ENCODE measurements at regions not wholly inside any gene's neighbourhood (a gene's known extent, or its start where the extent isn't known, plus 50 kb on each side); places are given as distances from the start of the nearest gene placed in this dataset.

DNA sequence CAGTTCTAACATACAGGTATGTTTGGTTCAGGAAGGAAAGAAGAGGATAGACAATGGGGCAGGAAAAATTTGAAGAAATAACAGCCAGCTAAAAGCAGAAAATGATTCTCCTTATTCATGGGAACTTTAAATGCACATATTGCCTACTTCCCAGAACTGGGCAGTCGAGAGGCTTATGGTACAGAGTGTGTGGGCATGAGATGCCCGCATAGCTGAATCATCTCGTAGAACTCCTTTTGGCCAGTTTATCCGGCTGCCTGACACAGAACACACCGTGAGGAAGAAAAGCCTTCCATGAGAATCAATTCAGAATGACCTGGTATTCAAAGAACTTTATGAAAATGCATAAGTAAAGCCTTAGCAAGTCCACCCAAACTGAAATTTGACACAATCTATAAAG, 471.6 kb downstream of the SH2D4B start:
- Histone ChIP-seq H3K4me1 (no peaks in the 10 kb centered on the region), H3K27me3 (no peaks in the 10 kb centered on the region), H3K9me3 (no peaks in the 10 kb centered on the region), H3K27ac (no peak overlapping the region), H3K36me3 (no peaks in the 10 kb centered on the region), H3K4me3 (no peak overlapping the region)
- TF ChIP-seq, protein P1, sequence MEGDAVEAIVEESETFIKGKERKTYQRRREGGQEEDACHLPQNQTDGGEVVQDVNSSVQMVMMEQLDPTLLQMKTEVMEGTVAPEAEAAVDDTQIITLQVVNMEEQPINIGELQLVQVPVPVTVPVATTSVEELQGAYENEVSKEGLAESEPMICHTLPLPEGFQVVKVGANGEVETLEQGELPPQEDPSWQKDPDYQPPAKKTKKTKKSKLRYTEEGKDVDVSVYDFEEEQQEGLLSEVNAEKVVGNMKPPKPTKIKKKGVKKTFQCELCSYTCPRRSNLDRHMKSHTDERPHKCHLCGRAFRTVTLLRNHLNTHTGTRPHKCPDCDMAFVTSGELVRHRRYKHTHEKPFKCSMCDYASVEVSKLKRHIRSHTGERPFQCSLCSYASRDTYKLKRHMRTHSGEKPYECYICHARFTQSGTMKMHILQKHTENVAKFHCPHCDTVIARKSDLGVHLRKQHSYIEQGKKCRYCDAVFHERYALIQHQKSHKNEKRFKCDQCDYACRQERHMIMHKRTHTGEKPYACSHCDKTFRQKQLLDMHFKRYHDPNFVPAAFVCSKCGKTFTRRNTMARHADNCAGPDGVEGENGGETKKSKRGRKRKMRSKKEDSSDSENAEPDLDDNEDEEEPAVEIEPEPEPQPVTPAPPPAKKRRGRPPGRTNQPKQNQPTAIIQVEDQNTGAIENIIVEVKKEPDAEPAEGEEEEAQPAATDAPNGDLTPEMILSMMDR (IDR thresholded peaks at IDR 0.05): no peak
- TF ChIP-seq POLR2A (IDR thresholded peaks at IDR 0.05): no peak
- DNase-seq: no peak
- intact Hi-C loops (cut with DNase I; ENCODE audit: low total_unique reads): no loop called here

DNA sequence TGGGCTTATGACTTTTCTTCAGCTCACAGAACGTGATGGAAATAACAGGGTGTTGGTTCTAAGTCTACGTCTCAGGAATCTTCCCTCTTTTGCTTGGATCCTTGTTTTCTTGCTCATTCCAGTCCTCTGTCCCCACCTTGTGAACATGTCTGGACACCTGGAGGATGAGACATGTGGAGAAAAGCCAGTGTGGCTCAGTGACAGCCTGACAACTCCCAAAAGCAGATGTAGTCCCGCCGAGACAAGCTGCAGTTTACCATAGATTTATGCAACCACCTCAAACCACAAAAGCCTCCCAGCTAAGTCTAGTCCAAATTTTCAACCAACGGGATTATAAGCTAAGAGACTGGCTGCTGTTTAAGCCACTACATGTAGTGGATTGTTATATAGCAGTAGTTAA, 476.1 kb downstream of the SH2D4B start:
- Histone ChIP-seq H3K27ac (no peak overlapping the region), H3K4me1 (no peaks in the 10 kb centered on the region), H3K36me3 (no peaks in the 10 kb centered on the region), H3K4me3 (no peak overlapping the region), H3K9me3 (no peaks in the 10 kb centered on the region), H3K27me3 (no peaks in the 10 kb centered on the region)
- intact Hi-C loops (cut with DNase I; ENCODE audit: low total_unique reads): no loop called here
- no peak for TF ChIP-seq POLR2A (IDR thresholded peaks at IDR 0.05)
- TF ChIP-seq, protein P1 (IDR thresholded peaks at IDR 0.05): no peak
- no peak for DNase-seq

- Histone ChIP-seq H3K27ac (no peak overlapping the region), H3K27me3 (no peaks in the 10 kb centered on the region), H3K36me3 (no peaks in the 10 kb centered on the region), H3K9me3 (no peaks in the 10 kb centered on the region), H3K4me3 (no peak overlapping the region), H3K4me1 (no peaks in the 10 kb centered on the region)
- TF ChIP-seq, protein P1 (IDR thresholded peaks at IDR 0.05): peak; percentile 14 to 42 (median 38)
- TF ChIP-seq POLR2A (IDR thresholded peaks at IDR 0.05): no peak
- no peak for DNase-seq
- intact Hi-C loops (cut with DNase I; ENCODE audit: low total_unique reads): no loop called here
These were observed 481.6 kb downstream of the SH2D4B start for GRCh38 chr10:81019029-81019890.

DNA sequence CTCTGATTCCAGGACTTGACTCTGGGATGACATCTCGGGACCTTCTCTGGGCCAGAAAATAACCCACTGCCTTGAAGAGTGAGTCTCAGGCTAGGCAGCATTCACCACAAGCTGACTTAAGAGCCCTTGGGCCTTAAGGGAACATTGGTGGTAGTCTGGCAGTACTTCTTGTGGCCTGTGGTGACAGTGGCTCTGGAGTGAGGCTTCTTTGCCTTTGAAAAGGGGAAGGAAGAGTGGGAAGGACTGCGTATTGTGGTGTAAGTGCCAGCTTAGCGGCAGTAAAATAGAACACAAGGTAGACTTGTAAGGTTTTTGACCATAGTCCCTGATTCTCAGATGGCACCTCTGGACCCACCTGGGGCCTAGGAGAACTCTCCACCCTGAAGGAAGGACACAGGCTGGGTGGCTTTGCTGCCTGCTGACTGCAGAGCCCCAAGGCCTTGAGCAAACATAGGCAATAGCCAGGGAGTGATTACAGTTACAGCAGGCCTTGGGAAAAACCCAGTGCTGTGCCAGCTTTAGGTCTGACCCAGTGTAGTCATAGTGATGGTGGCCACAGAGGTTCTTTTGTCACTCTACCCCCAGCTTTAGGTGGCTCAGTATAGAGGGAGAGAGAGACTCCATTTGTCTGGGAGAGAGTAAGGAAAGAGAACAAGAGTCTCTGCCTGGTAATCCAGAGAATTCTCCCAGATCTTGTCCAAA, 483.9 kb downstream of the SH2D4B start:
- Histone ChIP-seq H3K27me3 (no peaks in the 10 kb centered on the region), H3K4me1 (no peaks in the 10 kb centered on the region), H3K4me3 (no peak overlapping the region), H3K27ac (no peak overlapping the region), H3K36me3 (no peaks in the 10 kb centered on the region), H3K9me3 (no peaks in the 10 kb centered on the region)
- no peak for TF ChIP-seq POLR2A (IDR thresholded peaks at IDR 0.05)
- TF ChIP-seq, protein P1 (IDR thresholded peaks at IDR 0.05): no peak
- no peak for DNase-seq
- intact Hi-C loops (cut with DNase I; ENCODE audit: low total_unique reads): no loop called here

DNA sequence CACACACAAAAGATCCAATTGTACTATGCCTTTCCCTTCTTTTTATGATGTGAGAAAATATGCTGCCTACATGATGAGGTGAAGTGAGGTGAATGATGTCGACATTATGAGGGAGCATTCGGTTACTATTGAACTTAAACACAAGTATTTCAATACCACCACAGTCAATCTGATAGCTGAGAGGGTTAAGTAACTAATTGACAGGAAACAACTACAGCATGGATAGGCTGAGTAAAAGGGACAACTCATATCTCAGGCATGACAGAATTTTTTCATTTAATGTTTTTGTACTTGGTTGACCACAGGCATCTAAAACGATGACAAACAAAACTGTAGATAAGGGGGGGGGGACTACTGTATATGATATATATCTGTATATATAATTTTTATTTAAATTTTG, 488.9 kb downstream of the SH2D4B start:
- no peaks in the 10 kb centered on the region for H3K36me3 ChIP-seq
- no peak overlapping the region for H3K27ac ChIP-seq
- DNase-seq: no peak
- intact Hi-C loops (cut with DNase I; ENCODE audit: low total_unique reads): no loop called here
- no peak for TF ChIP-seq POLR2A (IDR thresholded peaks at IDR 0.05)
- TF ChIP-seq, protein P1 (IDR thresholded peaks at IDR 0.05): no peak
- H3K4me1 ChIP-seq: no peaks in the 10 kb centered on the region
- H3K9me3 ChIP-seq: no peaks in the 10 kb centered on the region
- H3K4me3 ChIP-seq: no peak overlapping the region
- H3K27me3 ChIP-seq: no peaks in the 10 kb centered on the region

All from uterus (tissue), 3 donors.